ENCODE measurements at regions not wholly inside any gene's neighbourhood (a gene's known extent, or its start where the extent isn't known, plus 50 kb on each side); places are given as distances from the start of the nearest gene placed in this dataset.

DNA sequence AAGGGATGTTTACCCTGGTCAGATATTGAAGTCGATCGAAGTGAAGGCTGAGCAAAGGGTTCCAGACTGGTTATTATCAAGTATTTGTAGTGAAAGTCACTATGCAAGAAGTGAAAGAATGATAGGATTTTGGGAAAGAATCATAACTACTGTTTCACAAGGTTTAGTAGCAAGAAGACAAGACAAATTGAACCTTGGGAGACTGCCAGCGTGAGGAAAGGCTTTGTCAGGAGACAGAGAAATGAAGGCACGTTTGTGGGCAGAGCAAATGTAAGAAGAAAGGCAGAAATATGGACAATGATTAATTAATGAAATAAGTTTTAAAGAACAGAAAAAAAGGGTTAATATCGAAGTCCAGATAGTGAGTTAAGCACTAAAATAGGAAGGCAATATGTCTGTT is 456.8 kb downstream of the TRIML1 start:
- H3K27ac ChIP-seq (ENCODE audit: low read depth, low read length) = no peak overlapping the region
- Mint-ChIP-seq H3K36me3 (ENCODE audit: low read depth) (no peaks in the 10 kb centered on the region), H3K4me3 (no peak overlapping the region), H3K9me3 (no peaks in the 10 kb centered on the region), H3K27me3 (ENCODE audit: insufficient read depth) (peaks cover 3% of the 10 kb centered on the region), H3K4me1 (peaks cover 14% of the 10 kb centered on the region), H3K27ac (no peak overlapping the region)
- TF ChIP-seq, protein P1, sequence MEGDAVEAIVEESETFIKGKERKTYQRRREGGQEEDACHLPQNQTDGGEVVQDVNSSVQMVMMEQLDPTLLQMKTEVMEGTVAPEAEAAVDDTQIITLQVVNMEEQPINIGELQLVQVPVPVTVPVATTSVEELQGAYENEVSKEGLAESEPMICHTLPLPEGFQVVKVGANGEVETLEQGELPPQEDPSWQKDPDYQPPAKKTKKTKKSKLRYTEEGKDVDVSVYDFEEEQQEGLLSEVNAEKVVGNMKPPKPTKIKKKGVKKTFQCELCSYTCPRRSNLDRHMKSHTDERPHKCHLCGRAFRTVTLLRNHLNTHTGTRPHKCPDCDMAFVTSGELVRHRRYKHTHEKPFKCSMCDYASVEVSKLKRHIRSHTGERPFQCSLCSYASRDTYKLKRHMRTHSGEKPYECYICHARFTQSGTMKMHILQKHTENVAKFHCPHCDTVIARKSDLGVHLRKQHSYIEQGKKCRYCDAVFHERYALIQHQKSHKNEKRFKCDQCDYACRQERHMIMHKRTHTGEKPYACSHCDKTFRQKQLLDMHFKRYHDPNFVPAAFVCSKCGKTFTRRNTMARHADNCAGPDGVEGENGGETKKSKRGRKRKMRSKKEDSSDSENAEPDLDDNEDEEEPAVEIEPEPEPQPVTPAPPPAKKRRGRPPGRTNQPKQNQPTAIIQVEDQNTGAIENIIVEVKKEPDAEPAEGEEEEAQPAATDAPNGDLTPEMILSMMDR (conservative IDR thresholded peaks at IDR 0.05) = no peak
- no peak overlapping the region for H3K4me3 ChIP-seq (ENCODE audit: low read length)
- DNase-seq = no peak
- no peaks in the 10 kb centered on the region for H3K9me3 ChIP-seq (ENCODE audit: control insufficient read depth, low read length)
- no peaks in the 10 kb centered on the region for H3K36me3 ChIP-seq (ENCODE audit: control insufficient read depth, insufficient read depth, low read length)
- H3K27me3 ChIP-seq (ENCODE audit: control insufficient read depth, insufficient read depth, low read length, poor library complexity, severe bottlenecking) = no peaks in the 10 kb centered on the region
- WGBS, 2 experiments (ENCODE audit: insufficient coverage in 1 of 2, insufficient read length in 1 of 2) = 71 to 80% methylated on average over 5 of the region's 5 CpGs
- H3K9ac ChIP-seq (ENCODE audit: extremely low read depth, low read length, poor library complexity, severe bottlenecking) = no peak overlapping the region
- H3K4me1 ChIP-seq (ENCODE audit: control insufficient read depth, insufficient read depth, low read length) = no peaks in the 10 kb centered on the region

DNA sequence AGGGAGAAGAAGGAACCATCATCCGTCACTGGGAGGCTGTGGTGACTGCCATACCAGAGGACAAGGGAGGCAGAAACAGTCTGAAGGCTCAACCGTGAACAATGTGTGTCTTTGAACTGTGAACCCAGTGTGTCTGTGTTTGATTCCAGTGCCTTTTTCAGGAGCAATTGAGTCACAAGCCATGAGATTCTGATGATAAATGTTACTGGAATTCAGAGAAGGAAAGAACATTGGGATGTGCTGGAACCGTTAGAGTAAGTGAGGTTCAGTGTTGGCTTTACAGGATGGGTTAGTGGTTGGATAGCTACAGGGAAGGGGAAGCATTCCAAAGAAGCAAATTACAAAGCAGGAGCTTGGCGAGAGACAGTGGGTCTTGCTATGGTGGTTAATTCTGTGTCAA is 464.4 kb downstream of the TRIML1 start:
- H3K4me1 ChIP-seq (ENCODE audit: control insufficient read depth, insufficient read depth, low read length) = no peaks in the 10 kb centered on the region
- 93 to 96% methylated on average over 4 of the region's 4 CpGs for WGBS, 2 experiments (ENCODE audit: insufficient coverage in 1 of 2, insufficient read length in 1 of 2)
- no peaks in the 10 kb centered on the region for H3K36me3 Mint-ChIP-seq (ENCODE audit: low read depth)
- no peaks in the 10 kb centered on the region for H3K9me3 ChIP-seq (ENCODE audit: control insufficient read depth, low read length)
- no peak overlapping the region for H3K27ac ChIP-seq (ENCODE audit: low read depth, low read length)
- no peaks in the 10 kb centered on the region for H3K9me3 Mint-ChIP-seq
- H3K36me3 ChIP-seq (ENCODE audit: control insufficient read depth, insufficient read depth, low read length) = no peaks in the 10 kb centered on the region
- DNase-seq = no peak
- no peak overlapping the region for H3K27ac Mint-ChIP-seq
- H3K4me3 Mint-ChIP-seq = no peak overlapping the region
- no peak overlapping the region for H3K9ac ChIP-seq (ENCODE audit: extremely low read depth, low read length, poor library complexity, severe bottlenecking)
- no peak overlapping the region for H3K4me3 ChIP-seq (ENCODE audit: low read length)
- H3K4me1 Mint-ChIP-seq = peaks cover 11% of the 10 kb centered on the region
- TF ChIP-seq, protein P1 (conservative IDR thresholded peaks at IDR 0.05) = no peak
- H3K27me3 ChIP-seq (ENCODE audit: control insufficient read depth, insufficient read depth, low read length, poor library complexity, severe bottlenecking) = no peaks in the 10 kb centered on the region
- H3K27me3 Mint-ChIP-seq (ENCODE audit: insufficient read depth) = peaks cover 9% of the 10 kb centered on the region

DNA sequence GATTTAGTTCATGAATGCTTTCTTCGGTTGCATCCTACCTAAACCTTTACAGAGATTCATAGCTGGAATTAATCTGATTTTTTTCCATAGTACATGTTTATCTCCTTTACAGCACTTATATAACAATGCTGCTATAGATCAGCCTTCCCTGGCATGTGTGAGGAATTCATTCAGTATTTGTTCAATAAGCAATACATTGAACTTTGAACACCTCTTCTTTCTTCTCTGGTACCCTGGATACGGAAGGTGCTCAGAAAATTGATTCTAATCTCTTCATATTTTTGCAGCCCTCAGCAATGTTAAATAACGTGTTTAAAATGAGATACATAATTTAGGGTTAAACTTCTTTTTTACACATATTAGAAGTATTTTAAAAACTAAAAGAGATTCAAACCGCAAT is 467.4 kb downstream of the TRIML1 start:
- no peak overlapping the region for H3K27ac ChIP-seq (ENCODE audit: low read depth, low read length)
- H3K9ac ChIP-seq (ENCODE audit: extremely low read depth, low read length, poor library complexity, severe bottlenecking) = no peak overlapping the region
- no peak overlapping the region for H3K27ac Mint-ChIP-seq
- H3K4me3 ChIP-seq (ENCODE audit: low read length) = no peak overlapping the region
- H3K4me1 Mint-ChIP-seq = no peaks in the 10 kb centered on the region
- H3K9me3 ChIP-seq (ENCODE audit: control insufficient read depth, low read length) = no peaks in the 10 kb centered on the region
- 97% methylated on average over 2 of the region's 4 CpGs; no CpG with 5 or more reads in 1 of the 2 experiments for WGBS, 2 experiments (ENCODE audit: insufficient coverage in 1 of 2, insufficient read length in 1 of 2)
- H3K4me1 ChIP-seq (ENCODE audit: control insufficient read depth, insufficient read depth, low read length) = no peaks in the 10 kb centered on the region
- H3K4me3 Mint-ChIP-seq = no peak overlapping the region
- H3K9me3 Mint-ChIP-seq = no peaks in the 10 kb centered on the region
- no peaks in the 10 kb centered on the region for H3K36me3 ChIP-seq (ENCODE audit: control insufficient read depth, insufficient read depth, low read length)
- TF ChIP-seq, protein P1 (conservative IDR thresholded peaks at IDR 0.05) = no peak
- H3K27me3 Mint-ChIP-seq (ENCODE audit: insufficient read depth) = peaks cover 8% of the 10 kb centered on the region
- H3K36me3 Mint-ChIP-seq (ENCODE audit: low read depth) = no peaks in the 10 kb centered on the region
- H3K27me3 ChIP-seq (ENCODE audit: control insufficient read depth, insufficient read depth, low read length, poor library complexity, severe bottlenecking) = no peaks in the 10 kb centered on the region
- no peak for DNase-seq

Measured in endodermal cell (in vitro differentiated cells).